ENCODE measurements at regions not wholly inside any gene's neighbourhood (a gene's known extent, or its start where the extent isn't known, plus 50 kb on each side); places are given as distances from the start of the nearest gene placed in this dataset.

- DNase-seq = no peak
These were observed 1837.7 kb downstream of the TP53TG3F start for GRCh38 chr16:35296962-35297653.

GRCh38 chr16:35298460-35299243 is 1839.2 kb downstream of the TP53TG3F start:
- no peak for DNase-seq

GRCh38 chr16:35302859-35303258 is 1843.4 kb downstream of the TP53TG3F start:
- no peak for DNase-seq

- DNase-seq = no peak
These were observed 1846.1 kb downstream of the TP53TG3F start for GRCh38 chr16:35305476-35305875.

- DNase-seq = no peak
These were observed 1847.5 kb downstream of the TP53TG3F start for GRCh38 chr16:35306915-35307314.

GRCh38 chr16:35308674-35309073 is 1849.3 kb downstream of the TP53TG3F start:
- DNase-seq = no peak

GRCh38 chr16:35310999-35311398 is 1851.6 kb downstream of the TP53TG3F start:
- DNase-seq = no peak

GRCh38 chr16:35311475-35311874 is 1852.1 kb downstream of the TP53TG3F start:
- DNase-seq = no peak

GRCh38 chr16:35314298-35314697 is 1854.9 kb downstream of the TP53TG3F start:
- DNase-seq = no peak

- DNase-seq = no peak
These were observed 1860.3 kb downstream of the TP53TG3F start for GRCh38 chr16:35319536-35320192.

GRCh38 chr16:35325936-35326335 is 1866.5 kb downstream of the TP53TG3F start:
- DNase-seq = no peak

GRCh38 chr16:35339337-35339736 is 1879.9 kb downstream of the TP53TG3F start:
- DNase-seq = no peak

- no peak for DNase-seq
These were observed 1882.6 kb downstream of the TP53TG3F start for GRCh38 chr16:35342012-35342411.

- no peak for DNase-seq
These were observed 1884.8 kb downstream of the TP53TG3F start for GRCh38 chr16:35344012-35344762.

GRCh38 chr16:35352431-35352830 is 1893.0 kb downstream of the TP53TG3F start:
- DNase-seq = no peak

GRCh38 chr16:35363510-35363909 is 1904.1 kb downstream of the TP53TG3F start:
- DNase-seq = no peak

- no peak for DNase-seq
These were observed 1904.9 kb downstream of the TP53TG3F start for GRCh38 chr16:35364263-35364662.

- DNase-seq = no peak
These were observed 1906.3 kb downstream of the TP53TG3F start for GRCh38 chr16:35365675-35366074.

- DNase-seq = no peak
These were observed 1911.2 kb downstream of the TP53TG3F start for GRCh38 chr16:35370617-35371016.

GRCh38 chr16:35377142-35377541 is 1917.7 kb downstream of the TP53TG3F start:
- no peak for DNase-seq

- DNase-seq = no peak
These were observed 1927.2 kb downstream of the TP53TG3F start for GRCh38 chr16:35386619-35387018.

GRCh38 chr16:35391328-35391727 is 1931.9 kb downstream of the TP53TG3F start:
- DNase-seq = no peak

- DNase-seq = no peak
These were observed 1938.8 kb downstream of the TP53TG3F start for GRCh38 chr16:35398180-35398579.

Measured in eye (tissue), 1 donor.